ENCODE measurements at regions not wholly inside any gene's neighbourhood (a gene's known extent, or its start where the extent isn't known, plus 50 kb on each side); places are given as distances from the start of the nearest gene placed in this dataset.

GRCh38 chr14:84262932-84263331 is 1267.0 kb upstream of the FLRT2 start:
- no peak for TF ChIP-seq POLR2AphosphoS5 (IDR thresholded peaks at IDR 0.05)
- no peak for TF ChIP-seq CTCF (IDR thresholded peaks at IDR 0.05)
